IMR-90 (cell line): ENCODE measurements at regions not wholly inside any gene's neighbourhood (a gene's known extent, or its start where the extent isn't known, plus 50 kb on each side); places are given as distances from the start of the nearest gene placed in this dataset.
A peak's percentile ranks its signal among the peaks of the same experiment; 100 is the strongest.

ENCODE experiments used
- ATAC-seq: fragments of 200-7000 bp; cut with Tn5 transposase; 2 replicates; pipeline ENCODE4 v1.9.1; 2020; ENCODE audit warnings: low read depth, mild to moderate bottlenecking, moderate library complexity
- BruUV-seq: library from RNA; stranded (reverse); fragments of 400-500 nt; replicated peaks from 2 replicates; lab custom pipeline; 2021; lab: Mats Ljungman, UMichigan
- CTCF ChIA-PET: fragments of 300-600 bp; formaldehyde crosslinking; extraction: SDS; loops from one replicate; lab custom pipeline; 2021; ENCODE audit warnings: antibody characterized with exemption; lab: Yijun Ruan, JAX
- POLR2A ChIA-PET: fragments of 300-600 bp; sonication (Branson Sonifier 250); formaldehyde crosslinking; loops from one replicate; lab custom pipeline; 2022; ENCODE audit warnings: antibody characterized with exemption; ENCODE audit not compliant: unreplicated experiment; lab: Charles Lee
- DNase-seq: peaks from one replicate; pipeline ENCODE4 v3.0.0; 2013
- H2AFZ ChIP-seq: replicated peaks from 2 replicates; pipeline ENCODE3; 2013; ENCODE audit warnings: low read length, mild to moderate bottlenecking; ENCODE audit not compliant: poor library complexity
- H2AK5ac ChIP-seq: 2 replicates; pipeline ENCODE4 v1.6.1; 2013; ENCODE audit warnings: low read depth, low read length, inconsistent platforms
- H2AK9ac ChIP-seq: replicated peaks from 2 replicates; pipeline ENCODE3; 2013; ENCODE audit warnings: mild to moderate bottlenecking, low read depth, low read length, moderate library complexity; ENCODE audit not compliant: poor library complexity
- H2BK120ac ChIP-seq: 2 replicates; pipeline ENCODE4 v1.6.1; 2013; ENCODE audit warnings: low read depth, low read length, inconsistent platforms
- H2BK15ac ChIP-seq: 3 replicates; pipeline ENCODE4 v1.6.1; 2013; ENCODE audit warnings: low read depth, low read length, inconsistent platforms
- H2BK20ac ChIP-seq: 2 replicates; pipeline ENCODE4 v1.6.1; 2013; ENCODE audit warnings: low read depth, mild to moderate bottlenecking, inconsistent platforms, low read length, moderate library complexity
- H2BK5ac ChIP-seq: 2 replicates; pipeline ENCODE4 v1.6.1; 2013; ENCODE audit warnings: mild to moderate bottlenecking, low read depth, low read length, inconsistent platforms; ENCODE audit not compliant: poor library complexity, severe bottlenecking
- H3K14ac ChIP-seq: replicated peaks from 2 replicates; pipeline ENCODE4 v1.6.1; 2013; ENCODE audit warnings: low read depth, low read length, inconsistent platforms
- H3K18ac ChIP-seq: 2 replicates; pipeline ENCODE4 v1.6.1; 2013; ENCODE audit warnings: low read depth, low read length, control low read depth
- H3K23ac ChIP-seq: 2 replicates; pipeline ENCODE4 v1.6.1; 2013; ENCODE audit warnings: low read depth, low read length, inconsistent platforms
- H3K27ac ChIP-seq: 2 replicates; pipeline ENCODE4 v1.5.1; 2013; ENCODE audit warnings: mild to moderate bottlenecking, control low read depth, low read length; ENCODE audit not compliant: insufficient read depth
- H3K27me3 ChIP-seq: 2 replicates; pipeline ENCODE4 v1.6.1; 2013; ENCODE audit warnings: low read length; ENCODE audit not compliant: control insufficient read depth, insufficient read depth
- H3K36me3 ChIP-seq: 2 replicates; pipeline ENCODE4 v1.6.1; 2013; ENCODE audit warnings: low read length, mixed read lengths; ENCODE audit not compliant: control insufficient read depth, insufficient read depth
- H3K4ac ChIP-seq: 2 replicates; pipeline ENCODE4 v1.6.1; 2013; ENCODE audit warnings: low read depth, low read length, inconsistent platforms
- H3K4me1 ChIP-seq: 2 replicates; pipeline ENCODE4 v1.6.1; 2013; ENCODE audit warnings: low read length, mixed read lengths; ENCODE audit not compliant: control insufficient read depth, insufficient read depth
- H3K4me2 ChIP-seq: 2 replicates; pipeline ENCODE4 v1.6.1; 2013; ENCODE audit warnings: low read depth, mild to moderate bottlenecking, control low read depth, low read length, moderate library complexity
- H3K4me3 ChIP-seq: 2 replicates; pipeline ENCODE4 v1.5.1; 2013; ENCODE audit warnings: low read depth, mild to moderate bottlenecking, control low read depth, low read length, moderate library complexity; ENCODE audit not compliant: insufficient read depth
- H3K56ac ChIP-seq: 2 replicates; pipeline ENCODE4 v1.6.1; 2013; ENCODE audit warnings: low read length, inconsistent platforms; ENCODE audit not compliant: insufficient read depth; ENCODE audit errors: extremely low read depth
- H3K79me1 ChIP-seq, 2 experiments: 2 replicates each; pipeline ENCODE4 v1.6.1; 2013; ENCODE audit warnings: low read length in 2 of 2, inconsistent platforms in 1 of 2, low read depth in 1 of 2
- H3K9ac ChIP-seq: 2 replicates; pipeline ENCODE4 v1.6.1; 2013; ENCODE audit warnings: low read depth, low read length, control low read depth
- H3K9me1 ChIP-seq: 2 replicates; pipeline ENCODE4 v1.6.1; 2013; ENCODE audit warnings: low read length, inconsistent platforms; ENCODE audit not compliant: insufficient read depth
- H3K9me3 ChIP-seq: 2 replicates; pipeline ENCODE4 v1.6.1; 2013; ENCODE audit warnings: low read length; ENCODE audit not compliant: control insufficient read depth, insufficient read depth
- H4K20me1 ChIP-seq: 2 replicates; pipeline ENCODE4 v1.6.1; 2013; ENCODE audit warnings: low read length, inconsistent platforms; ENCODE audit not compliant: insufficient read depth
- H4K5ac ChIP-seq: 2 replicates; pipeline ENCODE4 v1.6.1; 2013; ENCODE audit warnings: mild to moderate bottlenecking, low read depth, low read length, control low read depth
- H4K8ac ChIP-seq, 2 experiments: 2 replicates each; pipeline ENCODE4 v1.6.1; 2013; ENCODE audit warnings: low read depth in 2 of 2, low read length in 2 of 2, control low read depth in 1 of 2, inconsistent platforms in 1 of 2
- H4K91ac ChIP-seq: 2 replicates; pipeline ENCODE4 v1.6.1; 2013; ENCODE audit warnings: low read depth, low read length, inconsistent platforms; ENCODE audit not compliant: insufficient read depth
- BHLHE40 ChIP-seq: fragments of 150-350 bp; IDR thresholded peaks from 2 replicates; pipeline ENCODE4 v1.6.1; 2016; ENCODE audit warnings: mild to moderate bottlenecking, low read depth, low read length
- CEBPB ChIP-seq: IDR thresholded peaks from 2 replicates; pipeline ENCODE4 v1.6.1; 2012; ENCODE audit warnings: low read depth, low read length, improper control_type of control experiment
- CHD1 ChIP-seq: IDR thresholded peaks from 2 replicates; pipeline ENCODE4 v1.6.1; 2012; ENCODE audit warnings: low read depth, low read length, improper control_type of control experiment
- CTCF ChIP-seq: conservative IDR thresholded peaks from 2 replicates; pipeline ENCODE4 v1.5.1; 2012; ENCODE audit warnings: mild to moderate bottlenecking, low read depth, low read length, improper control_type of control experiment
- ELK1 ChIP-seq: fragments of 150-350 bp; IDR thresholded peaks from 2 replicates; pipeline ENCODE4 v1.6.1; 2016; ENCODE audit warnings: low read depth, mild to moderate bottlenecking, low read length, moderate library complexity, borderline replicate concordance
- FOS ChIP-seq: fragments of 150-350 bp; IDR thresholded peaks from 2 replicates; pipeline ENCODE4 v1.6.1; 2016; ENCODE audit warnings: low read depth, low read length
- MAFK ChIP-seq: IDR thresholded peaks from 2 replicates; pipeline ENCODE4 v1.6.1; 2012; ENCODE audit warnings: low read depth, low read length, improper control_type of control experiment
- MAZ ChIP-seq: IDR thresholded peaks from 2 replicates; pipeline ENCODE4 v1.6.1; 2012; ENCODE audit warnings: low read depth, mild to moderate bottlenecking, low read length, improper control_type of control experiment, moderate library complexity, borderline replicate concordance
- MXI1 ChIP-seq: IDR thresholded peaks from 2 replicates; pipeline ENCODE4 v1.6.1; 2012; ENCODE audit warnings: low read depth, mild to moderate bottlenecking, low read length, moderate library complexity, borderline replicate concordance
- NFE2L2 ChIP-seq: fragments of 150-350 bp; IDR thresholded peaks from 2 replicates; pipeline ENCODE4 v1.6.1; 2016; ENCODE audit warnings: low read depth, mild to moderate bottlenecking, low read length
- POLR2A ChIP-seq: IDR thresholded peaks from 2 replicates; pipeline ENCODE4 v1.6.1; 2012; ENCODE audit warnings: mild to moderate bottlenecking, low read depth, low read length
- RAD21 ChIP-seq: IDR thresholded peaks from 2 replicates; pipeline ENCODE4 v1.6.1; 2012; ENCODE audit warnings: low read length, improper control_type of control experiment
- RCOR1 ChIP-seq: IDR thresholded peaks from 2 replicates; pipeline ENCODE4 v1.6.1; 2012; ENCODE audit warnings: mild to moderate bottlenecking, low read length, improper control_type of control experiment; ENCODE audit not compliant: insufficient replicate concordance
- RFX5 ChIP-seq: IDR thresholded peaks from 2 replicates; pipeline ENCODE4 v1.8.0; 2012; ENCODE audit warnings: low read depth, mild to moderate bottlenecking, low read length, moderate library complexity
- SMC3 ChIP-seq: fragments of 150-350 bp; IDR thresholded peaks from 2 replicates; pipeline ENCODE4 v1.6.1; 2016; ENCODE audit warnings: low read depth, mild to moderate bottlenecking, antibody characterized with exemption, low read length, moderate library complexity
- USF2 ChIP-seq: fragments of 150-350 bp; IDR thresholded peaks from 2 replicates; pipeline ENCODE4 v1.6.1; 2017; ENCODE audit warnings: mild to moderate bottlenecking, antibody characterized with exemption, low read length, low read depth
- WGBS, 2 experiments: methylation state at CpG; one replicate each; pipeline versions ENCODE4 v1.1.5 to v1.1.7; 2013; ENCODE audit warnings: missing lambda C conversion rate in 2 of 2; ENCODE audit not compliant: insufficient read length in 1 of 2; ENCODE audit errors: extremely low coverage in 2 of 2; 5-methylcytosine and 5-hydroxymethylcytosine counted together
- dilution Hi-C: fragments of 300-500 bp; cut with HindIII; formaldehyde crosslinking; loops from one replicate; pipeline ENCODE4 v1.14.3; 2018; ENCODE audit warnings: low sequenced_read_pairs; ENCODE audit not compliant: unreplicated experiment
- in situ Hi-C: fragments of 300-500 bp; cut with MboI; formaldehyde crosslinking; loops from 3 replicates; pipeline ENCODE4 v1.14.3; 2019; ENCODE audit warnings: low sequenced_read_pairs, inconsistent platforms, mixed read lengths
- intact Hi-C: fragments of 100-400 bp; cut with micrococcal nuclease; formaldehyde crosslinking; loops from 2 replicates; pipeline ENCODE4 v1.10.0; 2022

- intact Hi-C loops, result loop anchor here (5.0 to 10.0 kb wide), 2 partner anchors 47 to 225 kb away; partner anchors contain the start of gene AREG
- H4K20me1 ChIP-seq, result no peaks in the 10 kb centered on the region
These were observed 124.6 kb downstream of the BTC start for GRCh38 chr4:74669702-74670101.

More at GRCh38 chr4:74669702-74670101, 124.6 kb downstream of the BTC start:
- Histone ChIP-seq H3K18ac (no peak overlapping the region), H3K4ac (no peak overlapping the region), H3K79me1 (no peaks in the 10 kb centered on the region), H3K23ac (no peak overlapping the region), H2AK5ac (no peak overlapping the region), H4K5ac (no peak overlapping the region), H3K14ac (no peak overlapping the region), H3K4me3 (no peak overlapping the region), H2AK9ac (no peak overlapping the region), H2AFZ (no peak overlapping the region), H3K27ac (no peak overlapping the region), H3K9me3 (no peaks in the 10 kb centered on the region), H3K9ac (no peak overlapping the region), H3K36me3 (no peaks in the 10 kb centered on the region), H2BK15ac (peak overlapping the region; percentile 42; the same call in 1 of the 3 replicates), H2BK5ac (no peak overlapping the region), H3K56ac (no peak overlapping the region), H3K4me2 (no peak overlapping the region), H2BK20ac (no peak overlapping the region), H3K27me3 (peaks cover 1% of the 10 kb centered on the region; the same call in 1 of the 2 replicates), H4K91ac (no peak overlapping the region), H3K9me1 (no peaks in the 10 kb centered on the region; the same call in 1 of the 2 replicates), H3K4me1 (peaks cover 3% of the 10 kb centered on the region; the same call in 1 of the 2 replicates), H4K8ac (peak overlapping the region in 1 of 2 experiments; percentile 87; a peak in 2 of 4 replicates), H2BK120ac (no peak overlapping the region; the same call in 1 of the 2 replicates)
- no TSS peak for BruUV-seq
- WGBS, 2 experiments, result no CpG with 5 or more reads among the region's 3 CpGs
- no peak for TF ChIP-seq BHLHE40
- no peak for TF ChIP-seq NFE2L2
- no peak for TF ChIP-seq POLR2A
- no peak for TF ChIP-seq RAD21
- no peak for TF ChIP-seq MAZ
- no peak for TF ChIP-seq CHD1
- no peak for TF ChIP-seq RFX5
- no peak for TF ChIP-seq MAFK
- no peak for TF ChIP-seq SMC3
- TF ChIP-seq USF2, result no peak
- TF ChIP-seq ELK1, result no peak
- TF ChIP-seq MXI1, result no peak
- TF ChIP-seq FOS, result no peak
- TF ChIP-seq RCOR1, result no peak
- TF ChIP-seq CEBPB, result no peak
- no peak for TF ChIP-seq CTCF
- POLR2A ChIA-PET, result no interaction called here
- no peak for DNase-seq
- in situ Hi-C loops (loop anchor here (5.0 to 10.0 kb wide), 5 partner anchors 137 to 495 kb away; no protein-coding TSS in a partner anchor), dilution Hi-C loops (no loop called here)
- ATAC-seq, result no peak
- CTCF ChIA-PET, result interaction anchor here (1.0 kb wide), 1 partner anchor 293 kb away, joined by 3 read pairs; no protein-coding TSS in a partner anchor
